GM21390 (cell line): ENCODE measurements at regions not wholly inside any gene's neighbourhood (a gene's known extent, or its start where the extent isn't known, plus 50 kb on each side); places are given as distances from the start of the nearest gene placed in this dataset.
"Not testable (repeated sequence)": the region's sequence is repeated elsewhere in the genome, so short reads cannot be mapped to it uniquely, and the experiment has no call there.

Source experiments
- ATAC-seq: cut with Tn5 transposase; IDR thresholded peaks from one replicate; pipeline ENCODE4 v1.9.1; 2021; ENCODE audit not compliant: unreplicated experiment

DNA sequence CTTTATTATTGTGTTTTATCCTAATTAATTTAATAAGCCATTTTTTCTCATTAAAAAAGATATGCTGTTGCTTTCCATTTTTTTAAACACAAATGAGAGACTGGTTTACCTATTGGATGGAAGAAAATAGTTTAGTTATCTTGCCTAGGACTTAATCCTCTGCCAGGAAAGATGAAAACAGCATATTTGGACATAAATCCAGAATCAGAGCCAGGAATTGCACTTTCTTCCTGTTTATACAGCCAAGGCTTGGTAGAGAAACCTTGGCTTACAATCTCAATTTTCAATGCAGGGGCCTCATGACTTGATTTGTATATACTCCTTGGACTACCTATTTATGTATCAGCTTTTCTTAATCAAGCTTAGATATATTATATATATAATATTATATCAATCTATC, 618.8 kb upstream of the SEMA3D start:
- ATAC-seq: no peak

DNA sequence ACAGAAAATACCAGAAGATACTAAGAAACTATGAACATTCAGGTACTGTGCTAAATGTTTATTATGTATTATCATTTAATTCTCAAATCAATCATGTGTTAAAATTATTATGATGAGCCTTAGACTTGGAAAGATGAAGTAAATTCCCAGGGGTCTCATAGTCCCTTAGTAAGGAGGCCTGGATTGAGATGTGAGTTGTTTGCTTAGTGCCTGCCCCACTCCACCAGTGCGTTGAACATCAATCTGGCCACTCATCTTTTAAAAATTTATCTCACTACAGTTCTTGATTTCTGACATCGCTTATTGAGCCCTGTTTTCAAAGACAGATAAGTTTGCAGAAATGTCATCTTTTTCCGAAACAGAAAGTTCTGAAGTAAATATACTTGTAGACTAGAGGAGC, 618.4 kb upstream of the SEMA3D start:
- no peak for ATAC-seq

- ATAC-seq: no peak
Observed at GRCh38 chr7:85802211-85802610, 615.4 kb upstream of the SEMA3D start.

DNA sequence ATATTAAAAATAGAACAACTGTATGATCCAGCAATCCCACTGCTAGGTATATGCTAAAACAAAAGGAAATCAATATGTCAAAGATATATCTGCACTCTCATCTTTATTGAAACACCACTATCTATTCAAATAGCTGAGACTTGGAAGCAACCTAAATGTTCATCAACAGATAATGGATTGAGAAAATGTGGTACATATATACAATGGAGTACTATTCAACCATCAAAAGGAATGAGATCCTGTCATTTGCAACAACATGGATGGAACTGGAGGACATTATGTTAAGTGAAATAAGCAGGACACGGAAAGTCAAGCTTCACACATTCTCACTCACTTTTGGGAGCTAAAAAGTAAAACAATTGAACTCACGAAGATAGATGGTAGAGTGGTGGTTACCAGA, 610.1 kb upstream of the SEMA3D start:
- no peak for ATAC-seq

GRCh38 chr7:85791098-85791497, 604.2 kb upstream of the SEMA3D start:
- not testable (repeated sequence) for ATAC-seq

DNA sequence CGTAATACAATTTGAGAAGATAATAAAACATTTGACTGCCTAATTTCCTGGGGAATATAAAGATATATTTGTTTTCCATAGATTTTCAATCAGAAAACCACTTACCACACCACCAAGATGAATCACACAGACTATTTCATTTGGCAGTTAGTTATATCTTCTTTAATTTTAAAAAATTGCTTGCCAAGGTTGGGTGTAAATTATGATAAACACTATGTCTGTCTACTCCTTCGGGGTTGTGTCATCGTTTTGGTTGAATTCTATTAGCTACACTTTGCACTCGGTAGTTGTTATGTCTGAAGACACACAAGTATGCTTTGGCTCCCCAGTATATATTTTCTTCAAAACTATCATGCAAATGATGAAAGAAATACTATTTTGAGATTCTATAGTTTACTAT, 594.8 kb upstream of the SEMA3D start:
- no peak for ATAC-seq

- no peak for ATAC-seq
Observed at GRCh38 chr7:85776691-85777345, 590.0 kb upstream of the SEMA3D start.

DNA sequence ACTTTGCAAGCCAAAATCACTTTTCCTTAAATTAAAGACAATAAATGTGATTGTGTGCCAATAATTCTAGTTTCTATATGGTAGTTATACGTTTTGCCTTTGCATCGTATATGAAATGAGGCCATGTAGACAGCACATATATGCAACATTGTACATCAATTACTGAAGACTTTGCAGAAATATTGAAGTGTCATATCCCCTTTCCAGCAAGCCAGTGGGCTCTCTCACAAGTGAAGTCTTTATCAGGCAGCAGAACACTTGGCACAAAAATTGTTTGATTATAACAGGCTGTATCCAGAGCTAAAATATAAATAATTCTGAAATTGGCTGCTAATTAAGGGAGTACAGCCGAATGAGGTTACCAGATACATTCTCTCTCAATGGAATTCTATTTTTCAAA, 588.6 kb upstream of the SEMA3D start:
- ATAC-seq: no peak

- no peak for ATAC-seq
Observed at GRCh38 chr7:85774986-85775385, 588.1 kb upstream of the SEMA3D start.

DNA sequence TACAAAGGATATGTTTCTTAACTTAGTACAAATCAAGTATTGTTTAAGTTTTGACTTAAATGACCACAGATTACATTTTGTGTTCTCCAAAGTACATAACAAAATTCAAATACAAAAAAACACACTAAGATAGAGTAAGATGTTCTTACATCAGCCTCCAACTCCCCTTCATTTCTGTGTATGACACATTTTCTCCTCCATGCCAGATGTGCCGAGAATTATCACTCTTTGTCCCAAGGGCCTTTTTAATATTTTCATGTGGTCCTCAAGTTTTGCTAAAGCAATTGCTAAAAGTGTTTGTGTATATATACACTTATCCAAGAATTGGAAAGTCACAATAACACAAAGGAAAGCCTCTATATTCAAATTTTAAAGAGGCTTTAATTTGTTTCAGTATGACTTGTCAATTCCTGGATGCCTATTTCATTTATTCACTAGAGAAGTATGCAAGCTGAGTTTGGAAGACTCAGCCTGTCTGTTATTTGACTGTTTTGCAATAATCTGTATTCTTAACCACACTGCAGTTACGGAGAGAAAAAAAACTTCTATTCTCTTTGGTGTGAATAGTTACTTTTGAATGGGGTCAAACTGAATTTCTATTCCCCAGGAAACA, 586.4 kb upstream of the SEMA3D start:
- no peak for ATAC-seq

DNA sequence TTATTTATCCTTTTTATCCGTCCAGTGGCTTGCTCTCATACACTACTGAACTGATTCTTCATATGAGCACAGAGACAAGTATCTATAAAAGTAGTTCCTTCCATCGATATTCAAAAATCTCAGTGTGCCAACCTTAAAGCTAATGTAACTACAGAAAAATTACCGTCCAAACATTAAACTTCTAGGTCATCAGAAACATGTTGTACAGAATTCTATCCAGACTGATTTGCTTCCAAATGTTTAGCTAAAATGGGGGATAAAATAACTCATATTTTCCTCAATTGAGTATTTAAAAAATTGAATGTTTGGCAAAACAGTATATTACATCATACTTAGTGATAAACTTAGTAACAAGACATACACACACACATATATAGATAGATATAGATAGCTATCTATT, 584.7 kb upstream of the SEMA3D start:
- no peak for ATAC-seq

DNA sequence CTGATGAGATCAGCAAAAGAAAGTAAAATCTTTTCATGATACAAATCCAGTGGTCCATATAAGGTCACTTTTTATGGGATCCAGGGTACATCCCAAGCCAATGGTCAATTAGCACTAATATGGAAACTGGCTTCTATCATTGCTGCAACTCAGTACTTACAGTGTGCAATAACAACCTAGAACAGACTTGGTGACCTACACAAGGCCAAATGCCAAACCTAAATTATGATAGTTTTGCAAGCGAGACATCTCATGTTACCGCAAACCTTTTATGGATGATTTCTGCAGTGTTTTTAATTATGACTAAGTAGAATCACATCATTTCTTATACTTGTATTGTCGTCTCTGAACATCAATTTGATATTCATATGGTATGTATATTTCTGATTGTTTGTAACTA, 583.5 kb upstream of the SEMA3D start:
- ATAC-seq: no peak

- no peak for ATAC-seq
Observed at GRCh38 chr7:85765698-85766298, 578.9 kb upstream of the SEMA3D start.

DNA sequence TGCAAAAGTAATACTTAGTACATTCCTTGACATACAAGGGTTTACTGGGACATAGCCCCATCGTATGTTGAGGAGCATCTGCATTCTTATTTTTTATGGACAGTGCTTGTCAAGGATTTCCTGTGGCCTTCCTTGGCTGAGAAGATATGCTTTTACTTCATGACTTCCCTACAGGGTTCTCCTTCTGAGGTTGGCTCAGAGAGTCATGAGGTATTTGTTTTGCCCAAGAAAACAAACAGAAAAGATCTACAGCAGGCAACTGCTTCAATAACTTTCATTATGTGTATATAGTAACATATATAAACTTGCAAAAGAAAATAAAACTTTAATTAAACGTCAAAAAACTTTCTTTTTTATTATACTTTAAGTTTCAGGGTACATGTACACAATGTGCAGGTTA, 577.2 kb upstream of the SEMA3D start:
- ATAC-seq: no peak

DNA sequence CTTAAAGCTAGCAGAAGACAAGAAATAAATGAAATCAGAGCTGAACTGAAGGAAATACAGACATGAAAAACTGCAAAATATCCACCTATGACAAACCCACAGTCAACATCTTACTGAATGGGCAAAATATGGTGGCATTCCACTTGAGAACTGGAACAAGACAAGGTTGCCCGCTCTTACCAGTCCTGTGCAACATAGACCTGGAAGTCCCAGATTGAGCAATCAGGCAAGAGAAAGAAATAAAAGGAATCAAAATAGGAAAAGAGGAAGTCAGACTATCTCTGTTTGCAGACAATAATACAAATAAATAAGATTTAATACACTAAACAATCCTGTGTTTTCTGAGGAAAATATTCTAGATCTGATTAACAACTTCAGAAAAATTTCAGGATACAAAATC, 570.5 kb upstream of the SEMA3D start:
- no peak for ATAC-seq

GRCh38 chr7:85750454-85750949, 563.6 kb upstream of the SEMA3D start:
- ATAC-seq: peak; percentile 96

DNA sequence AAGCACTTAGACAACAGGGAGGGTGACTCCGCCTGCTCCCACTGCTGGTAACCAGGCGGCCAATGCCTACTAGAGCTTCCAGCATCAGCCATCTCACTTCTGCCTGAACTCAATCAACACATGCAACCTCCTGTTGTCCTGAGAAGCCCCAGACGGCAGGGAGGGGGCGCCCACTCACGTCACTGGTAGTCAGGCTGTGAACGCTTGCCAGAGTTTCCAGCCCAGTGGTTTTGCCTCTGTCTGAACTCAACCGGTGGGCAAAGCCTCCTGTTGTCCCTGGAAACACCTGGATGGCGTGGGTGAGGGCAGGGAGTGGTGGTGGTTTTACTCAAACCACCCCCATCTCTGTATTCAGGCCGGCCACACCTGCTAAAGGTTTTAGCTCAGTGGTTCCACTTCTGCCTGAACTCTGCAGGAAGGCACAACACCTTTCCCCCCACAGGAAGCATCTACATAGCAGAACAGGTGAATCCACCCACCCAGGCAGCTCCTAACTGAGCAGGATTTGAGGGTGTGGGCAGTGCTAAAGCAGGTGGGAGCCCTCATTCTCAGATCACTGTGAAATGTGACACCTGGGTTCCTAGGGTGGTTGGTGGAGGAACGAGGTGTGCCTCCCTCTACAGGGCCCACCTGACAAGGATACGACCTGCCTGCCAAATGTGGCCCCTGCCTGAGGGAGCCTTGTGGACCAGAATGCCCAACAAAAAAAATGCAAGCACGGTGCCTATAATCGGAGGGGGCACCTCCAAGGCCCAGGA, 563.0 kb upstream of the SEMA3D start:
- peak; percentile 36 for ATAC-seq

DNA sequence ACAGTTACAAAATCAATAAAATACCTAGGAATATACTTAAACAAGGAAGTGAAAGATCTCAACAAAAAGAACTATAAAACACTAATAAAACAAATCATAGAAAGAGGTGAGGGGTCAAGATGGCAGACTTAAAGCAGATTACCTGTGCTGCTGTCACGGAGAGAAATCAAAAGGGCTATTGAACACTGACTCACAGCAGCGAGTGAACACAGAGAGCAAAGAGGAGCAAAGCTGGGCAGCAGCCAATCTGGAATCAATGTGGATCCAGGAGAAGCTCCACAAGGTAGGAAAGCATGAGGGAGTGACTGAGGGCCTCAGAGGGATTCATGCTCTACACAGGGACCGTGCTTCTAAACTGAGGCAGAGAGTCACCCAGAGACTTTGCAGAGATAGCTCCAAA, 562.0 kb upstream of the SEMA3D start:
- ATAC-seq: no peak

GRCh38 chr7:85737426-85737825, 550.6 kb upstream of the SEMA3D start:
- no peak for ATAC-seq

DNA sequence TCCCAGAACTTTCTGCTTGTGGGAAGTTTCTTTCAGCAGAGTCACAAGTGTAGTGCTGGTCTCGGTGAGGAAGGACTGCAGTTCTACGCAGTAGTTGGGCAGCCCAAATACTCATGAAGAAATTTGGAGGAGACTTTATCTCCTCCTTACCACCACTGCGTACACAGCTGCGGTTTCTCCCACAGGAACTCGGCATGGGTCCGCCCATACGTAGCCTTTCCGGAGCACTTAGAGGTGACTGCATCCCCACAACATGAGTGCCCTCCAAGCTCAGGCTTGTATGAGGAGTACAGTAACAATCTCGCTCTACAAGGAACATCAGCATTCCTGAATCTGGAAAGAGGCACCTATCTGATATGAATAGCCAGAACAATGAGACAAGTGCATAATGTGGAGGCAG, 549.2 kb upstream of the SEMA3D start:
- no peak for ATAC-seq

DNA sequence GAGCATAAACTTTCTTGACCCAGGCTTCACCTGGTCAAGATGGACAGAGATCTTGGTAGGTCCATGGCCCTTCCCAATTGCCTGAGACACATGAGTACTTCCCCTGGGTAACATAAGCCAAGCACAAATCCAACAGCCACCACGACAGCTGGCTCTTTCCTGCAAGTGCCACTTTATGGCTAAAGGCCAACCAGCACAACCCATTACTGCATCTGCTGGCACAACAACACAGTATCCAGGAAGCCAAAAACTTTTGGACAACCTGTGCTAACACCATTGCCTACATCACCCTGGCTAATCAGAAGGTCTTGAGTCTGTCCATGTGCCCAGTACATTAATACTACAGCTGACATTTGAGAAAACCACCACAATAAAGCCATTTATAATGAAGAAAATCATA, 548.0 kb upstream of the SEMA3D start:
- no peak for ATAC-seq
